ENCODE measurements at regions not wholly inside any gene's neighbourhood (a gene's known extent, or its start where the extent isn't known, plus 50 kb on each side); places are given as distances from the start of the nearest gene placed in this dataset.
A peak's percentile ranks its signal among the peaks of the same experiment; 100 is the strongest.
"Not testable (repeated sequence)": the region's sequence is repeated elsewhere in the genome, so short reads cannot be mapped to it uniquely, and the experiment has no call there.

DNA sequence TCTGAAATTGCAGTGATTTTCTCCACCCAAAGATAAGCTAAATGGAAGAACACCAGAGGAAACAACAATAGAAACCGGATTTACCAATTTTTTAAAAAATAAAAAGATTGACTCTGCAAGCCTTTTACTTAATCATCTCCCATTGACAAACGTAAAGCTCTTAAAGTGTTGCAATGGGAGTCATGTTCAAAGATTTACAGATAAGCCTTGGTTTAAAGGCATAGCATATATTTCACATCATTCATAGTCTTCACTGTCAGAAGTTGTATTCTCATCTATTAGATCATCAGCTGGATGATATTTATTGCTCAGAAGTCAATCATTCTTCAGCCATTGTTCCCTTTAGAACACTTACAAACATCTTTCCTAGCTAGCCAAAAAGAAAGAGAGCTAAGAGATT lies 397.6 kb downstream of the GBE1 start:
- DNase-seq, result no peak

DNA sequence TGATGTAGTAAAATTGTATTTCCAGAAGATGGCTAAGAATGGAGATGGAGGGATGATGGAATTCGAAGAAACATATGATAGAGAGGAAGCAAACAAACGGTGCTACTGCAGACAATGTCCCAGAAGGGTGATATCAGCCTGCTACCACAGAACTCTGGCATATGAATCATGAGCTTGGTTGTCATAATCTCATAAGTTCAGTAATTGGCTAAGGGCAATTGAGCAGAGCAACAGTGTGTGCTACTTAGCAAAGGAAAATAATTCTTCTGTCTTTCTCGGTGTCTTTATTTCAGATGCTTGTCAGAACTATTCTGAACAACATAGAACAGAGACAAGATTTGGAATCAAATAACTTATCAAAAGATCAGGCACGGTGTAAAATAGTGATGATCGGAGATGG lies 407.3 kb downstream of the GBE1 start:
- no peak for DNase-seq

DNA sequence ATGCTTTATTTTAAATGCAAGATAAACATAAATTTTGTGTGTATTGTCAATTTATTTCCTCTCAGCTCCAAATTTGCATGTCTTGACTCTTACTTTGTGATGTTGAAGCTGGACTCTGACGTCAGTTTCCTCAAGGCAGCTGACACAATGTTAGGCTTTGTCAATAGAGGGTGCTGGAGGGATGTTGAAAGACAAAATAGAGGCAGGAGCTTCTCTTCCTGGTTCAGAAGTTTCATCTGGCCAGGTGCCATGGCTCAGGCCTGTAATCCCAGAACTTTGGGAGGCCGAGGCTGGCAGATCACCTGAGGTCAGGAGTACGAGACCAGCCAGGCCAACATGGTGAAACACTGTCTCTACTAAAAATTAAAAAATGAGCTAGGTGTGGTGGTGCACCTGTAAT lies 408.6 kb downstream of the GBE1 start:
- peak; percentile 31 for DNase-seq

DNA sequence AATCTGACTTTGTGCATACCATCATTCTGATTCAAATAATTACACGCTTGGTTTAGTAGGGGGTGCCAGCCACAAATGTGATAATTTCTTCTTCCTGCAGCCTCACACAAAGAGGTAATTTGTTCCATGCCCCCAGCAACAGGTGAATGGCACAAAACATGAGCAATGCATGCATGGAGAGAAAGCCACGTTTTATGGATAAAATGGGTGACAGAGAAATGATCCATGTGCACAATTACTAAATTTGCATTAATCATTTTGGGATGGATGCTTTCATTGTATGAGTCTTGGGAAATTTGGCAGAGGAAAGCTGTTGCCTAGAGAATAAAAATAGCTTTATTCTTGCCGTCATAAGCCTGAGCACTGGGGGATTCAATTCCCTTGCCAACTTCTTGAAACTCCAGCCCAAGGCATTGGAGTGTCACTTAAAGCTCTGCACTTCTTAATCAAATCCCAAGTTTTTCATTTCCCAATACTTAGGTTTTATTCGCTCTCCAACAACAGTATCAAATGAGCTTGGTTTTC lies 411.6 kb downstream of the GBE1 start:
- no peak for DNase-seq

DNA sequence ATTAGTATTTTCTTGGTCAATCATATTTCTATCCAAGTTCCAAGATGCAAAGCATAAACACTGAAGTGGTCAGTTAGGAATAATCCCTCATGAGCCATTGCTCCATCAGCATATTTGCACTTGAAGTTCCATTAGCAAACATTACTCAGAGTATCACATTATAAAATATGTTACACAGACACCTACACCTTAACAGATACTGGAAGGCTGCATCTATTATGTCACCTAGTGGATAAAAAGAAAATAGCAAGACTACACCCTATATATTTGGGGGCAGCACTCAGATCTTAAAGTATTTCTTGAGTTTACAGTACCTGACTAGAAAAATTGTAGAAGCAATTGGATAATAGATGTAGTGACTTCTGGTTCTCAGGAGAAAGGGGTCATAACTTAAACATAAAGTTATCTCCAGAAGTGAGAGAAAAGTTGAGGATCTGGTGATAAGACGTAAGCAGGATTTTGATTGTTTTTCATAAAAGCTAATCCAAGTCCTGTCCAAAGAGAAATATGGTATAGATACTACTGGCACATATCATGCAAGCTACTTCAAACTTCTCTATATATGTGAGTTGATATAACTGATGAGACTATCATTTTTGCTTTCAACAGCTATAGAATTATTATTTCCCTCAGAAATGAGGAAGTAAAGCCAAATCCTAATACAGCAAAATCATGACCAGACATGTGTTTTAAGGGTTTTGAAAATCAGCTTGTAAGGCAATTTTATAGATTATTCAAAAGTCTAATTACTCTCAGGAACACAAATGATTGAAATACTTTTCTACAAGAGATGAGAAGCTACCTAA lies 422.2 kb downstream of the GBE1 start:
- peak; percentile 29 for DNase-seq

DNA sequence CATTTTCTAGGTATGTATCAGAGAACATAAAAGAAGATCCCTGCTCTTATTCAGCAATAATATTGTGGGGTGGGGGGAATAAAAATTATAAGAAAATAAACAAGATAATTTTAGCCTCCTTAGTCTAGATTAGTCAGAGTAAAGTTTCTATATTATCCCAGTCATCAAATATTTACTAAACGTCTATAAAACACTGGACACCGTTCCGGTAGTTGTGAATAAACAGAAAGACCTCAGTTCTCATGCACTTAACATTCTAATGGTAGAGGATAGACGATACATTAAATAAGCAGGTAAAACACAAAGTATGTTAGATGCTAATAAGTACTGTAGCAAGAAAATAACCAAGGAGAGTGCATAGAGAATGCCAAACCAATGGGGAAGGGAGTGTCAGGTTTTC lies 425.0 kb downstream of the GBE1 start:
- no peak for DNase-seq

DNA sequence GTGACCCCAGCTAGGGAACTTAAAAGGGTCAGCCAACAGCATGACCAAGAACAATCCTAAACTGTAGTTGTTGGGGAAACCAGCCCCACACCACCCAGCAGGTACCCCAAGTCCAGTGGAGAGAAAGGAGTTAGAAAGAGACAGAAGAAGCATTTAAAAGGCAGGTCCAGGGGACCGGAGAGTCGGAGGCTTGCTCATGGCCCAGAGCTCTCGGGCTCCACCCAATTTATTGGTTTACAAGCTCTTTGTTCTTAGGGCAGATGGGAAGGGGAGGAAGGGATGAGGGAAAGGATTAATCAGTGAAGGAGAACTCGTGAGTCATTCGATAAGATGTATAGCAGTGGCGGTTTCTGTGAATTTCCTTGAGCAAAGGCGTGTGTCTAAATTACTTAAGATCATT lies 431.6 kb downstream of the GBE1 start:
- not testable (repeated sequence) for DNase-seq

DNA sequence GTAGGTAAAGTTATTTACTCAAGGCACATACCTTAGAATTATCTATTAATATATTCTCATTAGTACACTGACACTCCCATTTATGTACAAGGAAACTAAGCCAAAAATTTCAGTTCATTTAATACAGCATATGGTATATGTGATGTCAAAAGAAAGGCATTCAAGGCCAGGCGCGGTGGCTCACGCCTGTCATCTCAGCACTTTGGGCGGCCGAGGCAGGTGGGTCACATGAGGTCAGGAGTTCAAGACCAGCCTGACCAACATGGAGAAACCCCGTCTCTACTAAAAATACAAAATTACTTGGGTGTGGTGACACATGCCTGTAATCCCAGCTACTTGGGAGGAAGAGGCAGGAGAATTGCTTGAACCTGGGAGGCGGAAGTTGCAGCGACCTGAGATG lies 435.2 kb downstream of the GBE1 start:
- DNase-seq, result no peak

DNA sequence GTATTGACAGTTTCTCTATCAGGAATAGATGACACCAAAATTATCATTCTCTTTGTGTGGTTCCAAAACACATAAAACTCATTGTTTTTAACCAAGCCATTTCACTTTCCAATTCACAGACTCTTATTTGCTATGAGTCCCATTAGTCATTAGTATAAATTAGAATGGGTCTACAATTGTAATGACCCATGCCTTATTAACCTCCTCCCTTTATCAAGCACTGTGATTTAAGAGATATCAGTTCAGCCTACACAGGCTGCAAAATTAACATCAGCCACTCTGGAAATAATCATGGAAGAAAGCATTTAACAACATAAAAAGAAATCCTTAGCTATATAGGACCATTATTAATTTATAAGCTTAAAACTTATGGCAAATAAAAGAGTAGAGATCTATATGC lies 440.6 kb downstream of the GBE1 start:
- no peak for DNase-seq

DNA sequence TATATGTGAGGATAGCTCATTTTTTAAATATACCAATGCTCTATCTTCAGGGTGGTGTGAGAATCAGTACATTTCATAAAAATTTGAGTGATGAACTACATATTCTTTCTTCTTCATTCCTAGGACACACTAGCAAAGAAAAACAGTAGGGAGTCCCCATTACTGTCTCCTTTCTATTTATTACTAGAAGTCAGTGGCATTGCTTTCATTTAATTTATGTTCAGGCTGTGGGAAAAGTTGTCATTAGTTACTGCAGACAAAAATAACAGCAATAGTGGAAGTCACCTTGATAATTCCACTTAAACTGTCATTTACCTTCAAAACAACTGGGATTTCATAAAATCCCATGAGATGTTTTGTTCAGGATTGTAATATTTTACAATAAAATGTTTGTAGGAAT lies 446.4 kb downstream of the GBE1 start:
- no peak for DNase-seq

DNA sequence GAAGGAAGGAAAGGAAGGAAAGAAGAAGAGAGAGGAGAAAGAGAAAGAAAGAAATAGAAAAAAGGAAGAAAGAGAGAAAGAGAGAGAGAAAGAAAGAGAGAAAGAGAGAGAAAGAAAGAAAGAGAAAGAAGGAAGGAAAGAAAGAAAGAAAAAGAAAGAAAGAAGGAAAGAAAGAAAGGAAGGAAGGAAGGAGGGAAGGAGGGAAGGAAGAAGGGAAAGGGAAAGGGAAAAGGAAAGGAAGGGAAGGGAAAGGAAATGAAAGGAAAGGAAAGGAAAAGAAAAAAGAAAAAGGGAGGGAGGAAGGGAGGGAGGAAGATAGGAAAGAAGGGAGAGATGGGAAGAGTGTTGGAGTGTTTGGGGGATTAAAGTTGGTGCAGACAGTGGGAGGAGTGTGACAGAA lies 450.1 kb downstream of the GBE1 start:
- DNase-seq, result no peak

DNA sequence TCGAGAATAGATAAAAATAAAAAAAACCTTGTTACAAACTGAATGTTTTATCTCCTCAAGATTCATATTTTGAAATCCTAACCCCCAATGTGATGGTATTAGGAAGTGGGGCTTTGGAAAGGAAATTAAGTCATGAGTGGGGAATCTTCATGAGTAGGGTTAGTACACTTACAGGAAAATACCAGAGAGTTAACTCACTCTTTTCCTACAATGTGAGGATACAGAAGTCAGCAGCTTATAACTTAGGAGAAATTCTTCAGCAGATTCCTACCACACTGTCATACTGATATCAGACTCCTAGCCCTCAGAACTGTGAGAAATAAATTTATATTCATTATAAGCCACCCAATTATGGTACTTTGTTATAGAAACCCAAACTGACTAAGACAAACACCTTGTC lies 453.1 kb downstream of the GBE1 start:
- DNase-seq, result peak; percentile 72

DNA sequence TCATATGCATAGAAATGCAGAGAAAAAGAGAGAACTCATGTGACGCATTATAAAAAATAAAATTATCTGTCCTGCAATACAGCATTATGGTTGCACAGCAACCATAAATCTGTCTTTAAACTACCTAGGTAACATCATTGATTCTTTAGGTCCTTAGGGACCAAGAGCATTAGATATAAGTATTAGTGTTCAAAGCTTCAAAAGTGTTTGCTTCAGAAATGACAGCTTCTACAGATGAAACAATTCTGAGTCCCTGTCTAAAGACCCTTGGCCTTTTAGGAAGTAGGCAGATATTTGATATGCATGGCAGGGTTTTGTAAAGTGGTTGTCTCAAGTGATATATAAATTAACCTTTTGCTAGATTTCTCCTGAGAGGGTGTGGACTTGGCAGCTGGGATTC lies 454.2 kb downstream of the GBE1 start:
- DNase-seq, result no peak

DNA sequence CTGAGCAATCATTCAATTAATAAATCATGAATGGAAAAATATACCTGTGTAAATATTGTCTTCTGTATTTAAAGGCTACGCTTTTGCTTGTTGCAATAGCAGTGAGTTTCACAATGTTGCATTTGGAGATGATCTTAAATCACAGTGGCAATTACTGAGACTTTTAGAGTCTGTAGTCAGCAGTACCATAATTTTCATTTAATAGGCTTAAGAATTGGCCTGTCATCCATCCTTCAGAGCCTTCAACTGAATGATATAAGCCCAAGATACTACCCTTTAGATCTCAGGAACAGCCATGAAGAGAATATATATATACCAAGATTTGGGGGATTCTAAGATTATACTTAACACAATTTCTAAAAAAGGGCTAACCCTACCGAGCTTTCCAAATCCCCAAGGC lies 458.1 kb downstream of the GBE1 start:
- DNase-seq, result no peak

DNA sequence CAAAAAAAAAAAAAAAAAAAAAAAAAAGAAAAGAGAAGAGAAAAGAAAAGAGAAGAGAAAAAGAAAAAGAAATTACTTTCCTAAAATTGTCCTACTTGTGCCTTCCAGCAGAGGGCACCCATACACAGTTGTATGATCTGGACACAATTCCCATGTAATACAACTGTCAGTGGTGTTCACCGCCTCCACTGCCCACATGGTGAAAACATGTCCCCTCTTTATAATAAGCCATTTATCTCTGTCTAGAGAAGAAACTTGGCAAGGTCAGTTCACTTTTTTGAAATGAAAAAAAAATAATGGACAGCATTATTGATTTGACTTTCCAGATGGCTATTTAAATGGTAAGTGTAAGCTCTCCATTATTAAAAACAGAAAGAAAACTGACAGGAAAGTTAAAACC lies 459.4 kb downstream of the GBE1 start:
- peak; percentile 67 for DNase-seq

DNA sequence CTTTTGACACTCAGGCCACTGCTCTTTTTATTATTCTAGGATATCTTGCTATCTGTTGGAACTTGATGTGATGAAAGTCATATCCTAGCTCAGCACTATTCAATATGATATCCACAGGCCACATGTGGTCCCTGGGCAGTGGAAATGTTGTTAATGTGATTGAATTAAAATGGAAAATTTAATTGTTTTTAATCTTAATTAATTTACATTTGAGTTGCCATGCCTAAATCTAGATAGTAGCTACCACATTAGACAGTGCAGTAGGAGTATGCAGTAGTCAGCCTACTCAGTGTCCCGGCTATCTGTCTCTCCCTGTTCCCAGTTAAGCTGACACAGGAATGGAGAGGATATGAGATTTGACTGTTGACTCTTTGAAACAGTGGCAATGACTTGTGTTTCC lies 460.2 kb downstream of the GBE1 start:
- no peak for DNase-seq

DNA sequence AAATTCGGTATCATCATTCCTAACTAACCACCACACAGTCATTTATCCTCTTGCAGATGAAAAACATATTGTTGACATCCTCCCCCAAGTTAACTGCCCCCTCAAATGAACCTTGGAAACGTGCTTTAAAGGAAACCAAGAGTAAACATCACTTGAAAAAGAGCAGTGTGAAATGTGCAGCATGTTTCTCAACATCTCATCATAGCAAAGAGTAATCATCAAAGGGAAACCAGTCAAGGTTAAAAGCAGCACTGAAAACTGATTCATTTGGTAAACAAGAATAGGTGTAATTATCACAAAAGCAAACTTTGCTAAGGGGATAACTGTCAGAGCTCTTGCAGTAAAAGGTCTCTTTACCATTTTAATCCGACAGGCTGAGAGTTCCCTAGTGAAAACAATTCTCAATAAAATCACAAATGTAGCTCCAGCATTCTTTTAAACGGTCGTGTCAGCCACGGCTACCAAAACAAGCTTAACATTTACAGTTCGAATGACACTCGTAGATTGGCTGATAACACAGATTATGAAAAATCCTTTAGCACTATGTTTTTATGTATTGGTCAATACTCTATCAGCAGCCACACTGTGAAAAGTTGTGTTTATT lies 461.0 kb downstream of the GBE1 start:
- no peak for DNase-seq

DNA sequence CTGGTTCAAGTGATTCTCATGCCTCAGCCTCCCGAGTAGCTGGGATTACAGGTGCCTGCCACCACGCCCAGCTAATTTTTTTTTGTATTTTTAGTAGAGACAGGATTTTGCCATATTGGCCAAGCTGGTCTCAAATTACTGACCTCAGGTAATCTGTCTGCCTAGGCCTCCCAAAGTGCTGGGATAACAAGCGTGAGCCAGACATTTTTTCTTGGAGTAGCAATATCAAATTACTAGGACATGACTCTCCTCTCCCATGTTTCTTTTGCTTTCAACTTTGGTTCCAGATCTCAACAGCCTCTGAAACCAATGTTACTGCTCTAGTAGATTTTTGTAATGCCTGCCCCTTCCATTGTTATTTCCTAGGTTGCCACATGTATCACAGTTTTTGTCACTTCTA lies 462.0 kb downstream of the GBE1 start:
- DNase-seq, result no peak

DNA sequence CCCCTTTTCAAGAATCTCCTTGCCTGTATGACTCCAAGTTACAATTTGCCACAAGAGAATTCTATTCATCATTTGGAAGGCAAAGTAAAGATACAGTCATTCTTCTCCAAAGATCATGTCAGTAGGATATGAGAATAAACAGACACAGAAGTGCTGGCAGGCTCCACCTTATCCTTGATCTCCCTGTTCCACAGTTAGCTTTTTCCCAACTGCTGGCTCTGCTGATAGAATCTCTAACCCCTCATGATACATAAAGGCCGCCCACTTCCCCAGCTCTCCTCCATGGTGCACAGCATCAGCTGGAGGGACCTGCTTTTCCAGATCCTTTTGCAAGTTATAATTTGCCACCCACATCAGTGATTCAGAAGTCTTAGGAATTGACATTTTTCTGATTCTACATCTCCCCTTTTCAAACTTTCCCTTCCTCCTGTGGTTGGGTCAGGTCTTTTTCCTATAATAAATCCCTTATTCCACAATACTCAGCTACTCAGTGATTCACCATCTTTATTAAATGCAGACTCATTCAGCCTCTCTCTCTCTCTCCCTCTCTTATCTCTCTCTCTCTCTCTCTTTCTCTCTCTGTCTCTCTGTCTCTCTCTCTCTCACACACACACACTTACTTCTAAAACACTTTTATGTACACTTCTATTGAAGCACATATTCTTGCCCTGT lies 465.4 kb downstream of the GBE1 start:
- DNase-seq, result peak; percentile 51

DNA sequence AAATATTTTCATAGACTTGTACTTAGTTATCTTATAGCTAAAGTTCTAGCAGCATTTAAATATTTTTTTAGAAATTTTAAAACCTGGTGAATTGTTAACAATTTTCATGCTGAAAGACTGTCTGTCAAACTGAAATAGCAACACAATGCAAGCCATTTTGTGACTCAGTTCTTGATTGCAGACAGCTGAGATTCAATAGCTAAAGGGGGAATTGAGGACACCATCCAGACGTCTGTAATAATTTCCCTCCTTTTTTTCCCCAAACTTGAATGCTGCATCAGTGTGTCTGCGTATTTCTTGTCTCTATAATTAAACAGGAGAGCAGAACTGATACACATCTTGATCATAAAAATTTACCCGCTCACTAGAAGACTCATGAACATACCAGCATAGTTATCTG lies 468.3 kb downstream of the GBE1 start:
- DNase-seq, result no peak

DNA sequence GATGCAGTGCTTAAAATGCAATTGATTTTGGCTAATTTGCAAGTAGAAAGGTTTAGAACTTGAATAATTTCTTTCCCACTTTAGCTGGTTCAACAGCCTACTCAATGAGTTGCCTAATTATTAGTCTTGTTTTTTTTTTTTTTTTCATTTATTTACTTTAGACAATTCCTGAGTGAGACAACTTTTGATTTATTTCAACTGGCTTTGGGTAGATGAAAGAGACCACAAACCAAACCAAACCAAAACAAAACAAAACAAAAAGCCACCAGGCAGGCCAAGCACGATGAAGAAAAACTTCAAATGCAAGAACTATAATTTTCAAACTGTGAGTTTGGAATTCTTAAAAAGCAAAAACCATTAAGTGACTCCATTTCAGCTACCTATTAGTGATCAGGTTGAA lies 469.9 kb downstream of the GBE1 start:
- no peak for DNase-seq

DNA sequence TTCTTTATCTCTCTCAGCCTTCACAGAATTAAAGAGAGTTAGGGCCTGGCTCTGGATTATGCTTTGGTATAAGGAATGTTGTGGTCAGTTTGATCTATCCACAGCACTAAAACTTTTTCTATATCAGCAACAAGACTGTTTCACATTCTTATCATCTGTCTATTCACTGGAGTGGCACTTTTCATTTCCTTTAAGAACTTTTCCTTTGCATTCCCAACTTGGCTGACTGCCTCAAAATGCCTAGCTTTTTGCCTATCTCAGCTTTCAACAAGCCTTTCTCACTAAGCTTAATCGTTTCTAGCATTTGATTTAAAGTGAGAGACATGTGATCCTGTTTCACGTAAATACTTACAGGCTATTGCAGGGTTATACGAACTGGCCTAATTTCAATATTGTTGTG lies 471.8 kb downstream of the GBE1 start:
- DNase-seq, result peak; percentile 86

DNA sequence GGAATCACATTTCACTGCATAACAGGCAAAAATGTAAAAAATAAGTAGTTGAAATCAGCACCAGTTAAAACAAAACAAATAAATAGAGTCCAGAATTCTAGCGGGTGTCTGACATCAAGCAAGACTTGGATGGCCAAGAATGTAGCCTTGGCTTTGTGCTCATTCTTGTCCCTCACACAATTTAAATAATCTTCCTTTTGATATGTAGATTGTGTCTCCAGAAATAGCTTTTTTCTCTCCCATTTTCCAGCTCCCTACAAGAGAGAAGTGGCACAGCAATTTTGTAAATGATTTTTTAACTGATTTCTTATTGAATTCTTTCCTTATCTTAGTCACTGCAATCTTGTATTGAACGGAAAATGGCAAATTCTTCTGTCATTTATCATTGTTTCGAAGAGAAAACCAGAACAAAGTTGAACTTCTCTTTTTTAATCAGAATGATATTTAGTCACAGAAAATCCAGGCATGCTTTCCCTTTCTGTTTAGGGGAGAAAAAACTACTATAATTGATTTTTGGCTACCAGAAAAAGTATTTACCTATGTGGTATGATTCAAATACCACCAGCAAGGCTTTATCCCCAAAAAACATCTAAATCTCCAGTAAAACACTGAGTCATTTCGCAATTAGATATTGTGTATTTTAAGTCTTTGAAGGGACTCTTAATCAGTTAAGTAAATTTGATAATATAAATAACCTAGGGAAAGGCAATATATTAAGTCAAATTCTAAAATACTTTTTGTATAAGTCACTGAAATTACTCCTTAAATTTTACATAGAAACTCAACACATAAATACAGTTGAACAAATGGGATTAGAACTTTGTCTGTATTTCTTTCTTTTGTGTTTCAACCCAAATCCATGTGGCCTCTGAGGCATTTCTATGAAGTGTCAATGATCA lies 481.7 kb downstream of the GBE1 start:
- peak; percentile 28 for DNase-seq
